ENCODE measurements at regions not wholly inside any gene's neighbourhood (a gene's known extent, or its start where the extent isn't known, plus 50 kb on each side); places are given as distances from the start of the nearest gene placed in this dataset.
"Not testable (repeated sequence)": the region's sequence is repeated elsewhere in the genome, so short reads cannot be mapped to it uniquely, and the experiment has no call there.

DNA sequence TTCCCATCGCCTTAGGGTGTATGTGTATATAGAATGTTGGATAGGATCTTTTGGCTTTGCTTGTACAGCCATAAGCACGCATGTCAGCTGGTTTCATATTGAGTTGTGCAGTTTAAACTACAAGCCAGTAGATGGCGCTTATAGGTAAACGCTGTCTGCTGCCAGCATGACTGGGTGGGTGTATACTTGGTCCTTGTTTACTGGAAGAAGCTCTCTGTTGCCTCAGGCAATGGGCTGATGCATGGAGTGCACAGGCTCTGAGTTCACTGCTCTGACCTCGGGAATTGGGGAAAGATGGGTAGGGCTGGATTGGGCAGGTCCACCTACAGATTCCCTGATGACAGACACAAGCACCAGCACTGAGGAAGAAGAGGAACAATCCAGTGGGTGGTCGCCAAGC is 831.5 kb downstream of the STIM2 start:
- H3K9me3 Mint-ChIP-seq, result peaks cover 11% of the 10 kb centered on the region
- no peak overlapping the region for H3K27ac Mint-ChIP-seq
- Histone ChIP-seq H3K9me3 (ENCODE audit: control insufficient read depth in 1 of 2, insufficient read depth in 1 of 2, low read length in 2 of 2) (peaks cover 0 to 11% of the 10 kb centered on the region in 2 experiments), H3K27me3 (ENCODE audit: control insufficient read depth in 1 of 2, insufficient read depth in 2 of 2, low read length in 2 of 2) (no peaks in the 10 kb centered on the region), H3K4me3 (ENCODE audit: low read length) (no peak overlapping the region), H3K36me3 (ENCODE audit: insufficient read depth, low read length) (no peaks in the 10 kb centered on the region), H3K4me1 (ENCODE audit: insufficient read depth, low read length) (no peaks in the 10 kb centered on the region), H3K27ac (ENCODE audit: low read depth in 1 of 2, low read length in 2 of 2) (no peak overlapping the region)
- intact Hi-C loops (cut with DNase I, micrococcal nuclease), result no loop called here
- DNase-seq, result peak in 1 of 14 experiments; percentile 1
- TF ChIP-seq, protein P1, sequence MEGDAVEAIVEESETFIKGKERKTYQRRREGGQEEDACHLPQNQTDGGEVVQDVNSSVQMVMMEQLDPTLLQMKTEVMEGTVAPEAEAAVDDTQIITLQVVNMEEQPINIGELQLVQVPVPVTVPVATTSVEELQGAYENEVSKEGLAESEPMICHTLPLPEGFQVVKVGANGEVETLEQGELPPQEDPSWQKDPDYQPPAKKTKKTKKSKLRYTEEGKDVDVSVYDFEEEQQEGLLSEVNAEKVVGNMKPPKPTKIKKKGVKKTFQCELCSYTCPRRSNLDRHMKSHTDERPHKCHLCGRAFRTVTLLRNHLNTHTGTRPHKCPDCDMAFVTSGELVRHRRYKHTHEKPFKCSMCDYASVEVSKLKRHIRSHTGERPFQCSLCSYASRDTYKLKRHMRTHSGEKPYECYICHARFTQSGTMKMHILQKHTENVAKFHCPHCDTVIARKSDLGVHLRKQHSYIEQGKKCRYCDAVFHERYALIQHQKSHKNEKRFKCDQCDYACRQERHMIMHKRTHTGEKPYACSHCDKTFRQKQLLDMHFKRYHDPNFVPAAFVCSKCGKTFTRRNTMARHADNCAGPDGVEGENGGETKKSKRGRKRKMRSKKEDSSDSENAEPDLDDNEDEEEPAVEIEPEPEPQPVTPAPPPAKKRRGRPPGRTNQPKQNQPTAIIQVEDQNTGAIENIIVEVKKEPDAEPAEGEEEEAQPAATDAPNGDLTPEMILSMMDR (IDR thresholded peaks at IDR 0.05), result no peak
- POLR2A ChIA-PET, result no interaction called here
- H3K4me3 Mint-ChIP-seq, result no peak overlapping the region
- CTCF ChIA-PET, result no interaction called here
- ATAC-seq (ENCODE audit: poor library complexity), result no peak
- no peaks in the 10 kb centered on the region for H3K27me3 Mint-ChIP-seq
- no peaks in the 10 kb centered on the region for H3K36me3 Mint-ChIP-seq (ENCODE audit: low read depth)
- no peaks in the 10 kb centered on the region for H3K4me1 Mint-ChIP-seq (ENCODE audit: low read depth)

DNA sequence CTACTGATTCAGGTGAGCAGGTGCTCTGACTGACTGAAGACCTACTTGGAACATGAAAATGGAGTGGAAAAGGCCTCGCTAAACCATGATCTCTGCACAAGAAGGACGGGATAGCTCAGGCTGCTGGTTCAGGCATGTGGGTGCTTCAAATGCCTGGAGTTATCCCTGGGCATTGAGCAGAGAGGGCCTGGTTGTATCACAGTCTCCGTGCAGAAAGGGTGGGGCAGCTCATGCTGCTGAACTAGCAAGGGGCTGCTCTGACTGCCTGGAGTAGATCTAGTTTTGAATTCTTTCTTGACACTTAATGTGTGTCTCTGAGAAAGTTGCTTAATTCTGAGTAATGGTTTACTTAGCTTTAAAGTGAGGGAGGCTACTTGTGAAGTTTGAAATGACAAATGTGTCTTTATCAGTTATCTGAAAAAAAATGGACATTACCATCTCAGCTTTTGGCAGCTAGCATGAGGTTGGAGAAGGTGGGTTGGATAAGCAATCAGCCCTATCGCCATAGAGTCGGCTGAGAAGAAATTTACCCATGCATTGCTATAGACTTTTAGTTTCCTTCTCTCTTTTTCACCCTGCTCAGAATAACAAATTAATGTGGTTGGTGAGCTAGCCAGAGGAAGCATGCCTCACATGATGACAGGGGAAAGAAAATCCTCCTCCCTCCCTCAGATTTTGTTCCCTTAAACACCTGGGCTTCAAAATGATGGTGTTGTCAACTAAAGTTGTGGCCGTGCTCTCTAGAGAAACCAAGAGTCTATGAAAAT is 832.4 kb downstream of the STIM2 start:
- no peaks in the 10 kb centered on the region for H3K4me1 ChIP-seq (ENCODE audit: insufficient read depth, low read length)
- Mint-ChIP-seq H3K4me1 (ENCODE audit: low read depth) (no peaks in the 10 kb centered on the region), H3K27ac (no peak overlapping the region), H3K36me3 (ENCODE audit: low read depth) (no peaks in the 10 kb centered on the region), H3K9me3 (peaks cover 11% of the 10 kb centered on the region), H3K27me3 (no peaks in the 10 kb centered on the region), H3K4me3 (no peak overlapping the region)
- no peaks in the 10 kb centered on the region for H3K27me3 ChIP-seq (ENCODE audit: control insufficient read depth in 1 of 2, insufficient read depth in 2 of 2, low read length in 2 of 2)
- ATAC-seq (ENCODE audit: poor library complexity) (no peak), DNase-seq (no peak)
- CTCF ChIA-PET, result no interaction called here
- H3K4me3 ChIP-seq (ENCODE audit: low read length), result no peak overlapping the region
- peaks cover 0 to 11% of the 10 kb centered on the region in 2 experiments for H3K9me3 ChIP-seq (ENCODE audit: control insufficient read depth in 1 of 2, insufficient read depth in 1 of 2, low read length in 2 of 2)
- TF ChIP-seq, protein P1 (IDR thresholded peaks at IDR 0.05), result no peak
- intact Hi-C loops (cut with DNase I, micrococcal nuclease), result no loop called here
- H3K36me3 ChIP-seq (ENCODE audit: insufficient read depth, low read length), result no peaks in the 10 kb centered on the region
- POLR2A ChIA-PET, result no interaction called here
- no peak overlapping the region for H3K27ac ChIP-seq (ENCODE audit: low read depth in 1 of 2, low read length in 2 of 2)

DNA sequence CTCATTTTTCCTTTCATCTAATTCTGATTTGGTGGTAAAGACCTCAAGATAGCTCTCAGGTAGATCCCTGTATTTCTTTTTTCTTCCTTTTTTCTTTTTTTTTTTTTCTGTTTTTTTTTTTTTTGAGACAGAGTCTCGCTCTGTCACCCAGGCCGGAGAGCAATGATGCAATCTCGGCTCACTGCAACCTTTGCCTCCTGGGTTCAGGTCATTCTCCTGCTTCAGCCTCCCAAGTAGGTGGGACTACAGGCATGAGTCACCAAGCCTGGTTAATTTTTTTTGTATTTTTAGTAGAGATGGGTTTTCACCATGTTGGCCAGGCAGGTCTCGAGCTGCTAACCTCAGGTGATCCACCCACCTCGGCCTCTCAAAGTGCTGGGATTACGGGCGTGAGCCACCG is 835.6 kb downstream of the STIM2 start:
- CTCF ChIA-PET; H3K36me3 Mint-ChIP-seq (ENCODE audit: low read depth); H3K4me1 Mint-ChIP-seq (ENCODE audit: low read depth); H3K36me3 ChIP-seq (ENCODE audit: insufficient read depth, low read length); H3K9me3 Mint-ChIP-seq; H3K4me3 Mint-ChIP-seq; DNase-seq; H3K27ac ChIP-seq (ENCODE audit: low read depth in 1 of 2, low read length in 2 of 2); ATAC-seq (ENCODE audit: poor library complexity); H3K4me3 ChIP-seq (ENCODE audit: low read length); H3K27me3 ChIP-seq (ENCODE audit: control insufficient read depth in 1 of 2, insufficient read depth in 2 of 2, low read length in 2 of 2); H3K4me1 ChIP-seq (ENCODE audit: insufficient read depth, low read length); intact Hi-C loops (cut with DNase I, micrococcal nuclease); POLR2A ChIA-PET; H3K27me3 Mint-ChIP-seq; H3K27ac Mint-ChIP-seq: not testable (repeated sequence)
- peaks cover 0 to 11% of the 10 kb centered on the region in 2 experiments for H3K9me3 ChIP-seq (ENCODE audit: control insufficient read depth in 1 of 2, insufficient read depth in 1 of 2, low read length in 2 of 2)

DNA sequence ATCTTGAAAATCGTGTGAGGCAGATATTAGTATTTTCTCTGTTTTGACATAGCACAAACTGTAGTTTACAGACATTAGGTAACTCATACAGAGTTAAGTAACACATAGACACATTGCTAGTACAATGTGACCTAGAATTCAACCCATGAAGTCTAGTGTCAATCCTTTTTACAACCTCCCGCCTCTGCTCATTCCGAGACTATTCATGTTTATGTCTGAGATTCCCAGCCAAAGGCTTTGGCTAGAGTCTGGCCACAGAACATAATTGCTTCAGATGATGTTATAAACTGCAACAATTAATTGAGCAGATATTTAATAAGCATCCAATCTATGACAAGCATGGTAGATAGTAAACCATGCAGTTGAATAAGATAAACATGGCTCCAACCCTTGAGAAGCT is 841.0 kb downstream of the STIM2 start:
- ChIA-PET POLR2A (no interaction called here), CTCF (no interaction called here)
- Mint-ChIP-seq H3K4me1 (ENCODE audit: low read depth) (no peaks in the 10 kb centered on the region), H3K27ac (no peak overlapping the region), H3K27me3 (no peaks in the 10 kb centered on the region), H3K4me3 (no peak overlapping the region), H3K9me3 (peaks cover 5% of the 10 kb centered on the region), H3K36me3 (ENCODE audit: low read depth) (no peaks in the 10 kb centered on the region)
- Histone ChIP-seq H3K27me3 (ENCODE audit: control insufficient read depth in 1 of 2, insufficient read depth in 2 of 2, low read length in 2 of 2) (no peaks in the 10 kb centered on the region), H3K27ac (ENCODE audit: low read depth in 1 of 2, low read length in 2 of 2) (no peak overlapping the region), H3K4me3 (ENCODE audit: low read length) (no peak overlapping the region), H3K9me3 (ENCODE audit: control insufficient read depth in 1 of 2, insufficient read depth in 1 of 2, low read length in 2 of 2) (no peaks in the 10 kb centered on the region), H3K36me3 (ENCODE audit: insufficient read depth, low read length) (no peaks in the 10 kb centered on the region), H3K4me1 (ENCODE audit: insufficient read depth, low read length) (no peaks in the 10 kb centered on the region)
- ATAC-seq (ENCODE audit: poor library complexity), result no peak
- no peak for DNase-seq
- TF ChIP-seq, protein P1 (IDR thresholded peaks at IDR 0.05), result no peak
- intact Hi-C loops (cut with DNase I, micrococcal nuclease), result no loop called here

Data from CD4-positive, alpha-beta T cell (primary cell).